HFFc6 (cell line): ENCODE measurements at regions not wholly inside any gene's neighbourhood (a gene's known extent, or its start where the extent isn't known, plus 50 kb on each side); places are given as distances from the start of the nearest gene placed in this dataset.

Experiments used
- DNase-seq: peaks from one replicate; pipeline ENCODE4 v3.0.0-alpha.2; 2018
- H3K27ac Mint-ChIP-seq: 2 replicates; pipeline ENCODE4 v1.8.0; 2020; ENCODE audit warnings: mild to moderate bottlenecking, mixed read lengths
- H3K27me3 Mint-ChIP-seq: 2 replicates; pipeline ENCODE4 v1.8.0; 2021; ENCODE audit warnings: mild to moderate bottlenecking, moderate library complexity, mixed read lengths; ENCODE audit not compliant: insufficient read depth
- H3K36me3 Mint-ChIP-seq: 2 replicates; pipeline ENCODE4 v1.8.0; 2021; ENCODE audit warnings: low read depth, mixed read lengths
- H3K4me1 Mint-ChIP-seq: 2 replicates; pipeline ENCODE4 v1.8.0; 2020; ENCODE audit warnings: low read depth, mixed read lengths
- H3K4me3 Mint-ChIP-seq: 2 replicates; pipeline ENCODE4 v1.8.0; 2020; ENCODE audit warnings: mild to moderate bottlenecking, moderate library complexity, mixed read lengths
- H3K9me3 Mint-ChIP-seq: 2 replicates; pipeline ENCODE4 v1.8.0; 2020; ENCODE audit warnings: mild to moderate bottlenecking, mixed read lengths
- CTCF ChIP-seq: fragments of 200-600 bp; sonication (generic); IDR thresholded peaks from 2 replicates; pipeline ENCODE4 v1.5.0; 2021; ENCODE audit warnings: antibody characterized with exemption, mild to moderate bottlenecking

DNA sequence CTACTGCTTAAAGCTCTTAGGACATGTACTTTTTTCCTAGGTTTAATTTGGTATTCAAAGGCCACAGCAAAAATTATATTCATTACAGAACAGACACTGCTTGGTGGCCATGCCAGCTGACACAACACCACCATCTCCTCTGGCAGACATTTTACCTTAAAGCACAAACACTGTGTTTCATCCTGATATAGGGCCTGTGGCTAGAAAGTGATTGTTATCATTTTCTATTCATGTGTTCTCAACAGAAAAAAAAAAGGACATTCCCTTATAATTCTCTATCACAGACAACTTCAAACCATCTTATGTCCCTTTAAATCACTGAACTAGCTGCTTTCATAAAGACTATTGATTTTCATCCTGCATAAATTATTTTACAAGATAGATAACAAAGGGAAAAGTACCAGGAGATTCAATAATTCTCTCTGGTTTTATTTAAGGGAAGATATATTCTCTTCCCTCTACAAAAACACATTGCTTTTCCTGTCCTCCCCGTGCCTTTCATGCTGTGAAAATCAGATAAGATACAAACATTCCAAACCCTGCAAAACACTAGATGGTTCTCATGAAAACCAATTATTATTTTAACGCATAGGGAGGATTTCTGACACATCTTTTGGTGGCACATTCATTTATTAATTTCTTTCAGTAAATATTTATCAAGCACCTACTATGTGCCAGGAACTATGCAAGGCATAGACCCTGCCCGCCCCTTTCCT lies 139.3 kb upstream of the TMCC3 start:
- Mint-ChIP-seq H3K4me3 (no peak overlapping the region), H3K36me3 (no peaks in the 10 kb centered on the region), H3K27ac (no peak overlapping the region), H3K9me3 (no peaks in the 10 kb centered on the region), H3K27me3 (peaks cover 18% of the 10 kb centered on the region), H3K4me1 (peaks cover 2% of the 10 kb centered on the region)
- no peak for DNase-seq
- no peak for TF ChIP-seq CTCF

GRCh38 chr12:94788298-94788697 lies 137.9 kb upstream of the TMCC3 start:
- Mint-ChIP-seq H3K27ac (no peak overlapping the region), H3K36me3 (no peaks in the 10 kb centered on the region), H3K4me3 (no peak overlapping the region), H3K9me3 (no peaks in the 10 kb centered on the region), H3K27me3 (peaks cover 21% of the 10 kb centered on the region), H3K4me1 (peaks cover 16% of the 10 kb centered on the region)
- TF ChIP-seq CTCF, result no peak
- no peak for DNase-seq

GRCh38 chr12:94786906-94787305 lies 136.5 kb upstream of the TMCC3 start:
- TF ChIP-seq CTCF, result no peak
- H3K27me3 Mint-ChIP-seq, result peaks cover 21% of the 10 kb centered on the region
- no peaks in the 10 kb centered on the region for H3K36me3 Mint-ChIP-seq
- no peak for DNase-seq
- H3K9me3 Mint-ChIP-seq, result 0 out of 2 replicates have a peak, but pooled peaks cover 5% of the 10 kb centered on the region
- no peak overlapping the region for H3K27ac Mint-ChIP-seq
- H3K4me3 Mint-ChIP-seq, result no peak overlapping the region
- peaks cover 17% of the 10 kb centered on the region for H3K4me1 Mint-ChIP-seq

DNA sequence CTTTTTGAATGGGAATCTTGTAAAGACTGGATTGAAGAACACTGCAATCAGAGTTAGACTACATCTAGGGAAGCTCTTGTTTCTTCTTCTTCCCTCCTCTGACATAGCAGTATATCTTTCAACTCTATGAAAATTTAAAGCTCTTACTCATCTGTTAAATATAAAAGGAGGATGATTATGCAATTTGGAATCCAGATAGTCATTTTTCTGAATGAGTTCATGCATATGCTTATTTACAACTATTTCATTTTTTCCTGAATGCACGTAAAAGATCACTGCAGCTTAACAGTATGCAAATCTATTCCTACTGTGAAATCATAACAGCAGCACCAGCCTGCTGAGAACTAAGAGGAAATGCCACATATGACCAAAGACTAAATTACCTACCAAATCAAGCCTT lies 133.5 kb upstream of the TMCC3 start:
- Mint-ChIP-seq H3K9me3 (0 out of 2 replicates have a peak, but pooled peaks cover 5% of the 10 kb centered on the region), H3K36me3 (no peaks in the 10 kb centered on the region), H3K27me3 (peaks cover 12% of the 10 kb centered on the region), H3K4me1 (peaks cover 23% of the 10 kb centered on the region), H3K4me3 (no peak overlapping the region; the same call in 1 of the 2 replicates), H3K27ac (peak overlapping the region; percentile 15; the same call in 1 of the 2 replicates)
- peak; percentile 6 for DNase-seq
- TF ChIP-seq CTCF, result no peak

- Mint-ChIP-seq H3K27me3 (peaks cover 11% of the 10 kb centered on the region), H3K27ac (no peak overlapping the region), H3K36me3 (no peaks in the 10 kb centered on the region), H3K4me1 (peaks cover 23% of the 10 kb centered on the region), H3K9me3 (0 out of 2 replicates have a peak, but pooled peaks cover 5% of the 10 kb centered on the region), H3K4me3 (no peak overlapping the region; the same call in 1 of the 2 replicates)
- no peak for TF ChIP-seq CTCF
- no peak for DNase-seq
Observed at GRCh38 chr12:94783343-94783742, 133.0 kb upstream of the TMCC3 start.
